Subcutaneous abdominal adipose tissue (tissue), 5 donors: ENCODE measurements at regions not wholly inside any gene's neighbourhood (a gene's known extent, or its start where the extent isn't known, plus 50 kb on each side); places are given as distances from the start of the nearest gene placed in this dataset.
"Not testable (repeated sequence)": the region's sequence is repeated elsewhere in the genome, so short reads cannot be mapped to it uniquely, and the experiment has no call there.

Experiments used
- H3K27ac ChIP-seq: one replicate; pipeline ENCODE4 v1.7.0; 2013; ENCODE audit warnings: low read depth, mild to moderate bottlenecking, inconsistent platforms, low read length, moderate library complexity
- H3K27me3 ChIP-seq, 5 donors: one replicate each; pipeline ENCODE4 v1.7.0; 2013; ENCODE audit warnings: low read length in 5 of 5, inconsistent platforms in 1 of 5; ENCODE audit not compliant: control insufficient read depth in 5 of 5, insufficient read depth in 4 of 5
- H3K36me3 ChIP-seq, 5 donors: one replicate each; pipeline ENCODE4 v1.7.0; 2013; ENCODE audit warnings: low read length in 5 of 5; ENCODE audit not compliant: control insufficient read depth in 5 of 5, insufficient read depth in 5 of 5
- H3K4me1 ChIP-seq, 5 donors: one replicate each; pipeline ENCODE4 v1.7.0; 2013; ENCODE audit warnings: low read length in 5 of 5, mild to moderate bottlenecking in 3 of 5, moderate library complexity in 1 of 5; ENCODE audit not compliant: control insufficient read depth in 5 of 5, insufficient read depth in 5 of 5
- H3K4me3 ChIP-seq, 5 donors: one replicate each; pipeline ENCODE4 v1.7.0; 2013; ENCODE audit warnings: low read length in 5 of 5, low read depth in 1 of 5
- H3K9ac ChIP-seq, 5 donors: one replicate each; pipeline ENCODE4 v1.7.0; 2013; ENCODE audit warnings: low read length in 5 of 5, mild to moderate bottlenecking in 4 of 5, moderate library complexity in 3 of 5
- H3K9me3 ChIP-seq, 5 donors: one replicate each; pipeline ENCODE4 v1.7.0; 2013; ENCODE audit warnings: low read length in 5 of 5; ENCODE audit not compliant: control insufficient read depth in 5 of 5
- donor health status: healthy.
- donor health status: healthy.
- donor health status: healthy.
- donor health status: healthy.
- donor health status: healthy.

GRCh38 chr18:70415823-70416488 lies 127.1 kb downstream of the SOCS6 start:
- H3K36me3 ChIP-seq: no peaks in the 10 kb centered on the region
- peaks cover 0 to 3% (median 0%) of the 10 kb centered on the region in 5 donors for H3K27me3 ChIP-seq
- no peaks in the 10 kb centered on the region for H3K9me3 ChIP-seq
- H3K27ac ChIP-seq: no peak overlapping the region
- H3K4me3 ChIP-seq: no peak overlapping the region
- peaks cover 0 to 12% (median 7%) of the 10 kb centered on the region in 5 donors for H3K4me1 ChIP-seq
- no peak overlapping the region for H3K9ac ChIP-seq

GRCh38 chr18:70414315-70414900 lies 125.6 kb downstream of the SOCS6 start:
- H3K27ac ChIP-seq: no peak overlapping the region
- H3K9ac ChIP-seq: no peak overlapping the region
- no peaks in the 10 kb centered on the region for H3K9me3 ChIP-seq

GRCh38 chr18:70413455-70413854 lies 124.6 kb downstream of the SOCS6 start:
- H3K27me3 ChIP-seq: peaks cover 0 to 3% (median 0%) of the 10 kb centered on the region in 5 donors
- no peaks in the 10 kb centered on the region for H3K36me3 ChIP-seq
- H3K9me3 ChIP-seq: no peaks in the 10 kb centered on the region
- H3K4me3 ChIP-seq: no peak overlapping the region
- no peak overlapping the region for H3K27ac ChIP-seq
- H3K9ac ChIP-seq: no peak overlapping the region
- H3K4me1 ChIP-seq: no peaks in the 10 kb centered on the region

More at GRCh38 chr18:70414315-70414900, 125.6 kb downstream of the SOCS6 start:
- Histone ChIP-seq H3K4me1 (no peaks in the 10 kb centered on the region), H3K27me3 (peaks cover 0 to 3% (median 0%) of the 10 kb centered on the region in 5 donors), H3K36me3 (no peaks in the 10 kb centered on the region), H3K4me3 (no peak overlapping the region)

GRCh38 chr18:70411876-70412435 lies 123.1 kb downstream of the SOCS6 start:
- Histone ChIP-seq H3K36me3 (no peaks in the 10 kb centered on the region), H3K9ac (no peak overlapping the region), H3K4me1 (no peaks in the 10 kb centered on the region), H3K27ac (no peak overlapping the region), H3K4me3 (no peak overlapping the region), H3K27me3 (peaks cover 0 to 3% (median 0%) of the 10 kb centered on the region in 5 donors), H3K9me3 (no peaks in the 10 kb centered on the region)

GRCh38 chr18:70411307-70411706 lies 122.5 kb downstream of the SOCS6 start:
- Histone ChIP-seq H3K27ac (no peak overlapping the region), H3K27me3 (peaks cover 0 to 3% (median 0%) of the 10 kb centered on the region in 5 donors), H3K4me1 (no peaks in the 10 kb centered on the region), H3K36me3 (no peaks in the 10 kb centered on the region), H3K9ac (no peak overlapping the region), H3K4me3 (no peak overlapping the region), H3K9me3 (no peaks in the 10 kb centered on the region)

GRCh38 chr18:70405052-70405451 lies 116.2 kb downstream of the SOCS6 start:
- Histone ChIP-seq H3K9ac (no peak overlapping the region), H3K4me3 (no peak overlapping the region), H3K4me1 (no peaks in the 10 kb centered on the region), H3K27me3 (no peaks in the 10 kb centered on the region), H3K36me3 (no peaks in the 10 kb centered on the region), H3K9me3 (no peaks in the 10 kb centered on the region), H3K27ac (no peak overlapping the region)

GRCh38 chr18:70400476-70400875 lies 111.6 kb downstream of the SOCS6 start:
- no peaks in the 10 kb centered on the region for H3K27me3 ChIP-seq
- no peaks in the 10 kb centered on the region for H3K4me1 ChIP-seq
- H3K27ac ChIP-seq: no peak overlapping the region
- no peaks in the 10 kb centered on the region for H3K36me3 ChIP-seq
- H3K9ac ChIP-seq: no peak overlapping the region
- no peak overlapping the region for H3K4me3 ChIP-seq
- H3K9me3 ChIP-seq: no peaks in the 10 kb centered on the region

GRCh38 chr18:70398076-70398475 lies 109.2 kb downstream of the SOCS6 start:
- Histone ChIP-seq H3K4me3 (no peak overlapping the region), H3K9ac (no peak overlapping the region), H3K36me3 (no peaks in the 10 kb centered on the region), H3K27me3 (no peaks in the 10 kb centered on the region), H3K9me3 (no peaks in the 10 kb centered on the region), H3K27ac (no peak overlapping the region), H3K4me1 (no peaks in the 10 kb centered on the region)

GRCh38 chr18:70397259-70397925 lies 108.5 kb downstream of the SOCS6 start:
- no peak overlapping the region for H3K9ac ChIP-seq
- no peaks in the 10 kb centered on the region for H3K4me1 ChIP-seq
- H3K4me3 ChIP-seq: no peak overlapping the region
- H3K27ac ChIP-seq: no peak overlapping the region
- no peaks in the 10 kb centered on the region for H3K9me3 ChIP-seq
- no peaks in the 10 kb centered on the region for H3K36me3 ChIP-seq
- no peaks in the 10 kb centered on the region for H3K27me3 ChIP-seq

GRCh38 chr18:70395771-70396170 lies 106.9 kb downstream of the SOCS6 start:
- not testable (repeated sequence) for H3K27me3 ChIP-seq, H3K9me3 ChIP-seq, H3K4me3 ChIP-seq, H3K27ac ChIP-seq, H3K4me1 ChIP-seq, H3K36me3 ChIP-seq, H3K9ac ChIP-seq
